BE2C (cell line): ENCODE measurements at regions not wholly inside any gene's neighbourhood (a gene's known extent, or its start where the extent isn't known, plus 50 kb on each side); places are given as distances from the start of the nearest gene placed in this dataset.

Experiments
- DNase-seq: peaks from one replicate; pipeline ENCODE4 v3.0.0-alpha.2; 2020
- H3K27me3 ChIP-seq: fragments of 250-450 bp; sonication (Bioruptor Pico); 2 replicates; pipeline ENCODE4 v1.5.1; 2020; ENCODE audit warnings: mild to moderate bottlenecking
- H3K36me3 ChIP-seq: fragments of 250-450 bp; sonication (Bioruptor Pico); 2 replicates; pipeline ENCODE4 v1.5.1; 2020; ENCODE audit warnings: mild to moderate bottlenecking
- H3K4me1 ChIP-seq: fragments of 250-450 bp; sonication (Bioruptor Pico); 2 replicates; pipeline ENCODE4 v1.5.1; 2020
- H3K4me3 ChIP-seq: 2 replicates; pipeline ENCODE4 v1.5.1; 2011; ENCODE audit warnings: low read depth, low read length
- H3K9me3 ChIP-seq: fragments of 250-450 bp; sonication (Bioruptor Pico); 2 replicates; pipeline ENCODE4 v1.5.1; 2020
- TF ChIP-seq, protein P1 (sequence below): IDR thresholded peaks from 2 replicates; pipeline ENCODE4 v1.5.1; 2012; ENCODE audit warnings: mild to moderate bottlenecking, low read depth, low read length

- H3K27me3 ChIP-seq: peaks cover 67% of the 10 kb centered on the region
Measured at GRCh38 chr17:79560527-79560926, 50.3 kb downstream of the RBFOX3 start.

DNA sequence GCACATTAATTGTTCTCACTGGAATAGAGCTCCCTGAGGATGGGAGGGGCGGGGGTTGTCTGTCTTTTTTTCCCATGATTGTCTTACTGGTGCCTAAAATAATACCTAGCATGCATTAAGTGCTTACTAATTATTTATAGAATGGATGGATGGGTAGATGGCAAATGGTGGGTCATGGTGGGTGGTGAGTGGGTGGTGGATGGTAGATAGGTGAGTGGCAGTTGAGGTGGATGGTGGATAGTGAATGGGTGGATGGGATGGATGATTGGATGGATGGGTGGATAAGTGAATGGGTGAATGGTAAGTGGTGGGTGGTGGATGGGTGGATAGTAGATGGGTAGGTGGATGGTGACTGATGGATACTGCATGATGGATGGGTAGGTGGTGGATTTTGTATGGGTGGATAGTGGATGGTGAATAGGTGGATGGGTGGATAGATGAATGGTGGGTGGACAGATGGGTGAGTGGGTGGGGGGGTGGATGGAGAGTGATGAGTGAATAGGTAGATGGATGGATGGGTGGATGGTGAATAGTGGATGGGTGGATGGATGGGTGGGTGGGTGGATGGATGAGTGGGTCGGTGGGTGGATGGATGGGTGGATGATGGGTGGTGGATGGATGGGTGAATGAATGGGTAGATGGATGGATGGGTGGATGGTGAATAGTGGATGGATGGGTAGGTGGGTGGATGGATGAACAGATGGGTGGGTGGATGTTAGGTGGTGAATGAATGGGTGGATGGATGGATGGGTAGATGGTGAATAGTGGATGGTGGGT, 51.6 kb downstream of the RBFOX3 start:
- no peaks in the 10 kb centered on the region for H3K36me3 ChIP-seq
- DNase-seq: no peak
- H3K27me3 ChIP-seq: peaks cover 62% of the 10 kb centered on the region
- H3K4me1 ChIP-seq: no peaks in the 10 kb centered on the region
- H3K9me3 ChIP-seq: no peaks in the 10 kb centered on the region
- no peak overlapping the region for H3K4me3 ChIP-seq
- TF ChIP-seq, protein P1, sequence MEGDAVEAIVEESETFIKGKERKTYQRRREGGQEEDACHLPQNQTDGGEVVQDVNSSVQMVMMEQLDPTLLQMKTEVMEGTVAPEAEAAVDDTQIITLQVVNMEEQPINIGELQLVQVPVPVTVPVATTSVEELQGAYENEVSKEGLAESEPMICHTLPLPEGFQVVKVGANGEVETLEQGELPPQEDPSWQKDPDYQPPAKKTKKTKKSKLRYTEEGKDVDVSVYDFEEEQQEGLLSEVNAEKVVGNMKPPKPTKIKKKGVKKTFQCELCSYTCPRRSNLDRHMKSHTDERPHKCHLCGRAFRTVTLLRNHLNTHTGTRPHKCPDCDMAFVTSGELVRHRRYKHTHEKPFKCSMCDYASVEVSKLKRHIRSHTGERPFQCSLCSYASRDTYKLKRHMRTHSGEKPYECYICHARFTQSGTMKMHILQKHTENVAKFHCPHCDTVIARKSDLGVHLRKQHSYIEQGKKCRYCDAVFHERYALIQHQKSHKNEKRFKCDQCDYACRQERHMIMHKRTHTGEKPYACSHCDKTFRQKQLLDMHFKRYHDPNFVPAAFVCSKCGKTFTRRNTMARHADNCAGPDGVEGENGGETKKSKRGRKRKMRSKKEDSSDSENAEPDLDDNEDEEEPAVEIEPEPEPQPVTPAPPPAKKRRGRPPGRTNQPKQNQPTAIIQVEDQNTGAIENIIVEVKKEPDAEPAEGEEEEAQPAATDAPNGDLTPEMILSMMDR: no peak

More at GRCh38 chr17:79560527-79560926, 50.3 kb downstream of the RBFOX3 start:
- Histone ChIP-seq H3K9me3 (no peaks in the 10 kb centered on the region), H3K4me1 (no peaks in the 10 kb centered on the region), H3K4me3 (no peak overlapping the region), H3K36me3 (no peaks in the 10 kb centered on the region)
- no peak for DNase-seq
- TF ChIP-seq, protein P1: no peak

DNA sequence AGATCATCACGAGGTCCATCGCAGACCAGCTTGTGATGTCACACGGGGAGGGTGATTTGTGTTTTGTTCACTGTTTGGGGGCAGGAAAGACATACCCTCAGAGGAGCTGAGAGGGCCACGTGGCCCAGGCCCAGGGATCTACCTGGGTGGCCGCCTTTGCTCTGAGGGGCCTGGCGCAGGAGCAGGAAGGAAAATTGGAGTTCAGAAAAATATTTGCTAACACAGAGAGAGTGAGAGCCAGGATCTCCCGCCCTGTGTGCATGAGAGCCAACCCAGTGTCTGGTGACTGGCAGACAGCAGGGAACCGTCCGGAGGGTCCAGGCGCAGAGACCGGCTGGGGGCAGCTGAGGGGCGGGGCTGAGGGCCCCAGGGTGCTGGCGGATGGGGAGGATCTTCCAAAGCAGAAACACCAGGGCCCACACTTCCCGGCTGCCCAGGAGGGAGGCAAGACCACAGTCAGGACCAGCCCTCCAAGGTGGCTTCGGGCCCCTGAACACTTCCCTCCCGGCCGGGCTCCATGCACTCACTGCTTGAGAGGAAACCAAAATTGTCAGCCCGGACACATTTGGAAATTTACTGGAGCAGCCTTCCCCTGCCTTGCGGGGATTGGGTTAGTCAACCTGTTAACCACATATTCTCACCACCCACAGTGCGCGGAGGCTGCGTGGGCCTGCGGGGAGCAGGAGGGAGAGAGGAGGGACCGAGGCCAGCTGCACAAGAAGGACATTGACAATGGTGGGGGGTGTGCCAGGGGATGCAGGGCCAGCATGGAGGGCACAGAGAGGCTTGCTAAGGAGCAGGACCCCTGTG, 52.6 kb downstream of the RBFOX3 start:
- peaks cover 55% of the 10 kb centered on the region for H3K27me3 ChIP-seq
- TF ChIP-seq, protein P1: no peak
- H3K4me3 ChIP-seq: no peak overlapping the region
- H3K4me1 ChIP-seq: no peaks in the 10 kb centered on the region
- DNase-seq: no peak
- no peaks in the 10 kb centered on the region for H3K36me3 ChIP-seq
- H3K9me3 ChIP-seq: no peaks in the 10 kb centered on the region

DNA sequence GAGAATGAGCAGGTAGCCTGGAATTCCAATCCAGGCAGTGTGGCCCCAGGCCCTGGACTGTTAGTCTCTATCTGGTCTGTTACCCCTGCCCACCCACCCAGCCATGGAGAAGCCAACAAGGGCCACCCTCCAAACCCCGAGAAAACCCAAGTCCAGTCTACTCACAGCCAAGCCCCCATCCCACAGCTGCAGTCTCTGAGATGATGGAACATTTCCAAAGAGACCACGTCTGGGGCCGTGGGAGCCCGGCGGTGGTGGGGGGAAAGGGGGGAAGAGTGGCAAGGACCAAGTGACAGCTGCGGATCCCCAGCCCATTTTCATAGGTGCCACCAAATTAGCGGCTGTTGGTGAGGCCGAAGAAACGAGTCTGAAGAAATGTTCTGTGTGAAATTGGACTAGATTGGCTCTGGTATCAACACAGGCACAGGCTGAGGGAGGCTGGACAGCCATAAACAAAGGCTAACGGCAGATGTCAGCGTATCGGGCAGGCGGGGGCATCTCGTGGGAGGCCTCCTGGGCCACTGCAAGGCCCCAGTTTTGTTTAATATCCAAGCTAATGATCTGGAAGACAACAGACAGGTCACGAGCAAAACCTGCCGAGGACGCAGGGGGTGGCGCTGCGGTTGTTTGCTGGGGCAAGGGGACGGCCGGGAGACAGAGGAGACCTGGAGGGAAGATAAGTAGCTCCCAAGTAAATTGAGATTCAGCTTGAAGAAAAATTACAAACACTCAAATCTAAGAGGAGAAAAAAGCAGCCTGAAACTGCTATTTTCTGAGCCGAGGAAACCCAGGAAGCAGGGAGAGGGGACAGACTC, 53.4 kb downstream of the RBFOX3 start:
- no peak for DNase-seq
- Histone ChIP-seq H3K36me3 (no peaks in the 10 kb centered on the region), H3K27me3 (peaks cover 47% of the 10 kb centered on the region), H3K4me3 (no peak overlapping the region), H3K9me3 (no peaks in the 10 kb centered on the region), H3K4me1 (no peaks in the 10 kb centered on the region)
- TF ChIP-seq, protein P1: no peak

- no peaks in the 10 kb centered on the region for H3K4me1 ChIP-seq
- TF ChIP-seq, protein P1: no peak
- peaks cover 38% of the 10 kb centered on the region for H3K27me3 ChIP-seq
- H3K9me3 ChIP-seq: no peaks in the 10 kb centered on the region
- no peak overlapping the region for H3K4me3 ChIP-seq
- H3K36me3 ChIP-seq: no peaks in the 10 kb centered on the region
- no peak for DNase-seq
Measured at GRCh38 chr17:79556271-79556670, 54.6 kb downstream of the RBFOX3 start.
